Ovary (tissue), 7 donors: ENCODE measurements at regions not wholly inside any gene's neighbourhood (a gene's known extent, or its start where the extent isn't known, plus 50 kb on each side); places are given as distances from the start of the nearest gene placed in this dataset.

Experiments
- DNase-seq, 5 donors: peaks; one replicate each; pipeline ENCODE4 v3.0.0-alpha.2; 2019 to 2020
- H3K27ac ChIP-seq, 2 donors: fragments of 200-600 bp; one replicate each; pipeline versions ENCODE4 v1.5.1 to v1.8.0; 2019 to 2022
- H3K27me3 ChIP-seq: fragments of 200-600 bp; one replicate; pipeline ENCODE4 v1.8.0; 2022
- H3K36me3 ChIP-seq: fragments of 200-600 bp; sonication (generic); one replicate; pipeline ENCODE4 v1.5.1; 2019
- H3K4me1 ChIP-seq: one replicate; pipeline ENCODE4 v1.8.1; 2013; ENCODE audit warnings: mild to moderate bottlenecking, moderate library complexity; ENCODE audit not compliant: insufficient read depth
- H3K4me3 ChIP-seq: fragments of 200-600 bp; sonication (generic); one replicate; pipeline ENCODE4 v1.5.1; 2017
- H3K9me3 ChIP-seq, 2 donors: fragments of 200-600 bp in 1 of 2; sonication (generic) in 1 of 2; one replicate each; pipeline versions ENCODE4 v1.5.1 to v1.8.1; 2013 to 2019; ENCODE audit warnings: mild to moderate bottlenecking in 1 of 2, moderate library complexity in 1 of 2
- CTCF ChIP-seq, 3 donors: fragments of 450-650 bp in 2 of 3; fragments of 200-600 bp in 1 of 3; IDR thresholded peaks; one replicate each; pipeline versions ENCODE4 v1.5.1 to v1.8.0; 2016 to 2022; ENCODE audit warnings: antibody characterized with exemption in 3 of 3, mild to moderate bottlenecking in 1 of 3
- EP300 ChIP-seq: sonication (generic); formaldehyde crosslinking; IDR thresholded peaks from one replicate; pipeline ENCODE4 v1.6.1; 2017; ENCODE audit warnings: antibody characterized with exemption
- POLR2A ChIP-seq: fragments of 450-650 bp; IDR thresholded peaks from one replicate; pipeline ENCODE4 v1.6.1; 2017; ENCODE audit warnings: antibody characterized with exemption, mild to moderate bottlenecking, moderate library complexity
- WGBS, 3 donors: extraction: QIAGEN DNeasy Blood & Tissue Kit in 1 of 3; methylation state at CpG; one replicate each; pipeline versions ENCODE4 v1.1.5 to v1.1.7; 2013 to 2017; 5-methylcytosine and 5-hydroxymethylcytosine counted together
- intact Hi-C, 4 donors: fragments of 100-400 bp; cut with DNase I; formaldehyde crosslinking; loops; one replicate each; pipeline versions ENCODE4 v1.11.0 to v1.15.1; 2022 to 2023
- donor health status: DM: no; HTN: no; CAD: no; lungs with moderate emphysema.
- donor health status: DM: no; HTN: no; CAD: no.
- donor health status: Bipolar disorder and iron deficiency.
- donor health status: DM: no; HTN: no; CAD: no.
- donor health status: DM: yes; HTN: yes; CAD: no.

- intact Hi-C loops: no loop called here
Measured at GRCh38 chr13:105608104-105608503, 927.4 kb downstream of the EFNB2 start.

GRCh38 chr13:105607426-105607825, 928.0 kb downstream of the EFNB2 start:
- Histone ChIP-seq H3K36me3 (no peaks in the 10 kb centered on the region), H3K4me3 (no peak overlapping the region), H3K9me3 (no peaks in the 10 kb centered on the region), H3K4me1 (no peaks in the 10 kb centered on the region), H3K27ac (no peak overlapping the region), H3K27me3 (no peaks in the 10 kb centered on the region)
- no peak for DNase-seq
- WGBS, 3 donors: 92 to 94% (median 92%) methylated on average over 2 of the region's 2 CpGs
- TF ChIP-seq POLR2A: no peak
- intact Hi-C loops: no loop called here

More at GRCh38 chr13:105608104-105608503, 927.4 kb downstream of the EFNB2 start:
- Histone ChIP-seq H3K9me3 (no peaks in the 10 kb centered on the region), H3K27ac (no peak overlapping the region), H3K4me3 (no peak overlapping the region), H3K27me3 (no peaks in the 10 kb centered on the region), H3K4me1 (no peaks in the 10 kb centered on the region), H3K36me3 (no peaks in the 10 kb centered on the region)
- no peak for DNase-seq
- no peak for TF ChIP-seq POLR2A
- no peak for TF ChIP-seq EP300
- 33 to 48% (median 40%) methylated on average over 2 of the region's 2 CpGs for WGBS, 3 donors

GRCh38 chr13:105607016-105607415, 928.4 kb downstream of the EFNB2 start:
- no peak for DNase-seq
- H3K9me3 ChIP-seq: no peaks in the 10 kb centered on the region
- no peak for TF ChIP-seq CTCF (IDR thresholded peaks at IDR 0.05)
- TF ChIP-seq EP300: no peak
- no peak for TF ChIP-seq POLR2A
- no peaks in the 10 kb centered on the region for H3K27me3 ChIP-seq
- intact Hi-C loops: no loop called here
- H3K27ac ChIP-seq: no peak overlapping the region
- H3K4me1 ChIP-seq: no peaks in the 10 kb centered on the region
- H3K4me3 ChIP-seq: no peak overlapping the region
- WGBS, 3 donors: 18 to 39% (median 19%) methylated on average over 2 of the region's 2 CpGs
- no peaks in the 10 kb centered on the region for H3K36me3 ChIP-seq

DNA sequence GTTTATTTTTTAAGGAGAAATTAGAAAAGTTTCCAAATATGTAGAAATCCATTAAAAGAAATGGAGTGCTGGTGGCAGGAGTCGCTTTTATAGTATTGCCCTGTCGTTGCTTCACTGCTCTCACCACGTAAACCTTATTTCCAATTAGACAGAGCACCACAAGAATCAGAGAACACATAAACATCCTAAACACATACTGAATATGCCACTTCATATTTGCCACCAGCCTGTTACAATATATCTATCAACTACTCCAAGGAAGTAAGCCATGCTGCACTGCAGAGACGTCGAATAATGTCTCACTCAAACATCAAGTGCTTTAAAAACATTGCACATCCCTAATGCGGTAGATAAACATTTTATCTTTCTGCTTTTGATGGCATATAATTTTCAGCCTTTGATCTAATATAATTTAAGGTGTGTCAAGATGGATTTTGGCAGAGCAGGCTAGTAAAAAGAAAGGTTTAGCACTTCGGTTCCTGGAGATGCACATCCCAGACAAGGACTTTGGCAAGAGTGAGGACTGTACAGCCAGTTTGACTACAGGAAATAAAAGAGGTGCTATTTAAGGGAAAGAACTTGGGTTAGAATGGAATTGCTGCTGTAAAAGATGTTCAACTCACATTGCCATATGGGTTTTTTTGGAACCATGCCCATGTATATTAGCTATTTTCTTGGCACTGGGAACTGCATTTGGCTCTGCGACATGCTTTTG, 932.3 kb downstream of the EFNB2 start:
- 52 to 58% (median 55%) methylated on average over 8 of the region's 8 CpGs for WGBS, 3 donors

GRCh38 chr13:105599477-105600037, 935.9 kb downstream of the EFNB2 start:
- 59 to 67% (median 62%) methylated on average over 6 of the region's 6 CpGs for WGBS, 3 donors
- Histone ChIP-seq H3K27me3 (no peaks in the 10 kb centered on the region), H3K4me1 (no peaks in the 10 kb centered on the region), H3K4me3 (no peak overlapping the region), H3K36me3 (no peaks in the 10 kb centered on the region), H3K27ac (no peak overlapping the region), H3K9me3 (no peaks in the 10 kb centered on the region)
- intact Hi-C loops: no loop called here
- no peak for DNase-seq
- TF ChIP-seq CTCF (IDR thresholded peaks at IDR 0.05): no peak
- no peak for TF ChIP-seq EP300
- TF ChIP-seq POLR2A: no peak

More for the DNA sequence above, 932.3 kb downstream of the EFNB2 start:
- Histone ChIP-seq H3K9me3 (no peaks in the 10 kb centered on the region), H3K4me1 (no peaks in the 10 kb centered on the region), H3K36me3 (no peaks in the 10 kb centered on the region), H3K27me3 (no peaks in the 10 kb centered on the region), H3K27ac (no peak overlapping the region), H3K4me3 (no peak overlapping the region)
- TF ChIP-seq EP300: no peak
- TF ChIP-seq CTCF (IDR thresholded peaks at IDR 0.05): no peak
- TF ChIP-seq POLR2A: no peak
- DNase-seq: no peak
- intact Hi-C loops: no loop called here
